Endothelial cell of umbilical vein (primary cell): ENCODE measurements at regions not wholly inside any gene's neighbourhood (a gene's known extent, or its start where the extent isn't known, plus 50 kb on each side); places are given as distances from the start of the nearest gene placed in this dataset.

Experiments used
- BruUV-seq: library from RNA; stranded (reverse); fragments of 400-500 nt; replicated peaks from 2 replicates; lab custom pipeline; 2021; lab: Mats Ljungman, UMichigan
- CTCF ChIA-PET: fragments of 300-600, 350-600 bp; sonication (Branson Sonifier 250); formaldehyde crosslinking; loops from one replicate; lab custom pipeline; 2021; ENCODE audit warnings: antibody characterized with exemption, inconsistent platforms; lab: Charles Lee
- POLR2A ChIA-PET: fragments of 300-600, 350-600 bp; sonication (Branson Sonifier 250); formaldehyde crosslinking; loops from one replicate; lab custom pipeline; 2021; ENCODE audit warnings: antibody characterized with exemption, inconsistent platforms; lab: Charles Lee
- DNase-seq: peaks from one replicate; pipeline ENCODE4 v3.0.0-alpha.2; 2011; ENCODE audit warnings: low read depth, low spot score
- FAIRE-seq: peaks from 2 replicates; lab custom pipeline; 2011; peaks lifted over from hg19 to GRCh38; lab: Jason Lieb, UNC
- H2AFZ ChIP-seq: 2 replicates; pipeline ENCODE4 v1.6.0; 2012; ENCODE audit warnings: low read depth, low read length, control low read depth, inconsistent platforms
- H3K27ac ChIP-seq: 2 replicates; pipeline ENCODE4 v1.5.1; 2011; ENCODE audit warnings: low read depth, mild to moderate bottlenecking, control low read depth, low read length, moderate library complexity; ENCODE audit not compliant: insufficient read depth
- H3K27me3 ChIP-seq, 2 experiments: 2 replicates each; pipeline versions ENCODE4 v1.6.0 to v1.6.1; 2011; ENCODE audit warnings: low read length in 2 of 2, mixed read lengths in 1 of 2; ENCODE audit not compliant: control insufficient read depth in 2 of 2, insufficient read depth in 2 of 2
- H3K36me3 ChIP-seq, 2 experiments: 2 replicates in 1 of 2; 3 replicates in 1 of 2; pipeline ENCODE4 v1.5.1; 2011; ENCODE audit warnings: low read length in 2 of 2, mild to moderate bottlenecking in 1 of 2, moderate library complexity in 1 of 2; ENCODE audit not compliant: control insufficient read depth in 2 of 2, insufficient read depth in 2 of 2; ENCODE audit errors: extremely low read depth in 1 of 2
- H3K4me1 ChIP-seq: 3 replicates; pipeline ENCODE4 v1.5.1; 2011; ENCODE audit warnings: mild to moderate bottlenecking, low read length; ENCODE audit not compliant: control insufficient read depth, insufficient read depth; ENCODE audit errors: extremely low read depth
- H3K4me2 ChIP-seq: 2 replicates; pipeline ENCODE4 v1.6.1; 2011; ENCODE audit warnings: low read length, control low read depth, mixed read lengths; ENCODE audit not compliant: insufficient read depth
- H3K4me3 ChIP-seq, 3 experiments: fragments of 200-600 bp in 1 of 3; sonication (generic), shearing (Covaris generic) in 1 of 3; replicated peaks in 1 of 3; 2 replicates each; pipeline ENCODE4 v1.5.1; 2011 to 2016; ENCODE audit warnings: control low read depth in 3 of 3, low read length in 3 of 3, mild to moderate bottlenecking in 2 of 3, inconsistent platforms in 1 of 3, low read depth in 1 of 3, moderate library complexity in 1 of 3; ENCODE audit not compliant: insufficient read depth in 1 of 3
- H3K79me2 ChIP-seq: 2 replicates; pipeline ENCODE4 v1.6.0; 2012; ENCODE audit warnings: low read length, inconsistent platforms; ENCODE audit not compliant: control insufficient read depth, insufficient read depth
- H3K9ac ChIP-seq: replicated peaks from 2 replicates; pipeline ENCODE3; 2011; ENCODE audit warnings: low read length, control low read depth; ENCODE audit not compliant: insufficient read depth; ENCODE audit errors: extremely low read depth
- H3K9me1 ChIP-seq: replicated peaks from 3 replicates; pipeline ENCODE4 v1.6.0; 2011; ENCODE audit warnings: mild to moderate bottlenecking, low read length; ENCODE audit not compliant: control insufficient read depth, insufficient read depth; ENCODE audit errors: extremely low read depth
- H3K9me3 ChIP-seq: replicated peaks from 2 replicates; pipeline ENCODE4 v1.5.1; 2012; ENCODE audit warnings: low read length, inconsistent platforms; ENCODE audit not compliant: control insufficient read depth, insufficient read depth
- H4K20me1 ChIP-seq: replicated peaks from 2 replicates; pipeline ENCODE3; 2011; ENCODE audit warnings: mild to moderate bottlenecking, low read length; ENCODE audit not compliant: control insufficient read depth, insufficient read depth; ENCODE audit errors: extremely low read depth
- CTCF ChIP-seq, 2 donors: IDR thresholded peaks; 1 replicate in 1 of 2; 2 replicates in 1 of 2; pipeline ENCODE4 v1.5.1; 2011; ENCODE audit warnings: low read length in 2 of 2, mild to moderate bottlenecking in 2 of 2, moderate library complexity in 2 of 2, control low read depth in 1 of 2, inconsistent platforms in 1 of 2, low read depth in 1 of 2; ENCODE audit not compliant: insufficient read depth in 1 of 2; ENCODE audit errors: extremely low read depth in 1 of 2
- EZH2 ChIP-seq: IDR thresholded peaks from 2 replicates; pipeline ENCODE4 v1.6.1; 2012; ENCODE audit warnings: borderline replicate concordance, low read depth, mild to moderate bottlenecking, moderate library complexity, low read length, inconsistent platforms; ENCODE audit not compliant: severe bottlenecking
- FOS ChIP-seq: IDR thresholded peaks from 2 replicates; pipeline ENCODE4 v1.6.1; 2011; ENCODE audit warnings: mild to moderate bottlenecking, low read length, moderate library complexity, borderline replicate concordance; ENCODE audit not compliant: insufficient read depth
- GATA2 ChIP-seq: IDR thresholded peaks from 2 replicates; pipeline ENCODE4 v1.7.0; 2011; ENCODE audit warnings: low read depth, mild to moderate bottlenecking, moderate library complexity, mixed read lengths, low read length; ENCODE audit not compliant: insufficient read length, insufficient read depth
- JUN ChIP-seq: IDR thresholded peaks from 2 replicates; pipeline ENCODE4 v1.6.1; 2011; ENCODE audit warnings: borderline replicate concordance, low read depth; ENCODE audit not compliant: insufficient read length, insufficient read depth
- MAX ChIP-seq: IDR thresholded peaks from 2 replicates; pipeline ENCODE4 v1.6.1; 2011; ENCODE audit not compliant: insufficient read depth, insufficient read length
- MYC ChIP-seq: IDR thresholded peaks from one replicate; pipeline ENCODE4 v1.6.1; 2011; ENCODE audit warnings: mild to moderate bottlenecking, low read depth, low read length
- POLR2A ChIP-seq: IDR thresholded peaks from 2 replicates; pipeline ENCODE4 v1.6.1; 2012; ENCODE audit warnings: low read depth, mild to moderate bottlenecking, control low read depth, low read length
- POLR2AphosphoS5 ChIP-seq: IDR thresholded peaks from 2 replicates; pipeline ENCODE4 v1.6.1; 2012; ENCODE audit warnings: low read depth, mild to moderate bottlenecking, control low read depth, low read length, moderate library complexity; ENCODE audit not compliant: insufficient read depth
- dilution Hi-C: fragments of 300-500 bp; cut with MboI; formaldehyde crosslinking; loops from one replicate; pipeline ENCODE4 v1.15.0; 2019; ENCODE audit warnings: low sequenced_read_pairs; ENCODE audit not compliant: extremely low pct_ligation_motif_present
- intact Hi-C: fragments of 100-400 bp; cut with micrococcal nuclease; formaldehyde crosslinking; loops from one replicate; pipeline ENCODE4 v1.10.0; 2022

- dilution Hi-C loops (no loop called here), intact Hi-C loops (no loop called here)
- Histone ChIP-seq H3K4me1 (no peaks in the 10 kb centered on the region), H3K9me3 (no peaks in the 10 kb centered on the region), H3K9me1 (no peaks in the 10 kb centered on the region), H4K20me1 (no peaks in the 10 kb centered on the region), H3K27me3 (no peaks in the 10 kb centered on the region), H3K36me3 (no peaks in the 10 kb centered on the region), H3K4me2 (no peak overlapping the region), H3K4me3 (no peak overlapping the region), H3K9ac (no peak overlapping the region), H3K79me2 (no peaks in the 10 kb centered on the region), H2AFZ (no peak overlapping the region), H3K27ac (no peak overlapping the region)
- POLR2A ChIA-PET: no interaction called here
- no TSS peak for BruUV-seq
- no peak for FAIRE-seq
- DNase-seq: no peak
- CTCF ChIA-PET: no interaction called here
- TF ChIP-seq JUN (no peak), MYC (no peak), POLR2A (no peak), FOS (no peak), EZH2 (no peak), CTCF (IDR thresholded peaks at IDR 0.05; ENCODE audit: extremely low read depth in 1 of 2, insufficient read depth in 1 of 2, low read depth in 1 of 2, low read length in 2 of 2) (no peak), GATA2 (no peak), POLR2AphosphoS5 (no peak), MAX (no peak)
These were observed 573.4 kb downstream of the EFNB2 start for GRCh38 chr13:105962080-105962479.
